ENCODE measurements at regions not wholly inside any gene's neighbourhood (a gene's known extent, or its start where the extent isn't known, plus 50 kb on each side); places are given as distances from the start of the nearest gene placed in this dataset.

GRCh38 chr12:107402041-107403022 lies 283.3 kb upstream of the PWP1 start:
- no peak for TF ChIP-seq EZH2phosphoT487 (IDR thresholded peaks at IDR 0.05; ENCODE audit: borderline replicate concordance, low read depth, low read length)
- TF ChIP-seq, protein P1, sequence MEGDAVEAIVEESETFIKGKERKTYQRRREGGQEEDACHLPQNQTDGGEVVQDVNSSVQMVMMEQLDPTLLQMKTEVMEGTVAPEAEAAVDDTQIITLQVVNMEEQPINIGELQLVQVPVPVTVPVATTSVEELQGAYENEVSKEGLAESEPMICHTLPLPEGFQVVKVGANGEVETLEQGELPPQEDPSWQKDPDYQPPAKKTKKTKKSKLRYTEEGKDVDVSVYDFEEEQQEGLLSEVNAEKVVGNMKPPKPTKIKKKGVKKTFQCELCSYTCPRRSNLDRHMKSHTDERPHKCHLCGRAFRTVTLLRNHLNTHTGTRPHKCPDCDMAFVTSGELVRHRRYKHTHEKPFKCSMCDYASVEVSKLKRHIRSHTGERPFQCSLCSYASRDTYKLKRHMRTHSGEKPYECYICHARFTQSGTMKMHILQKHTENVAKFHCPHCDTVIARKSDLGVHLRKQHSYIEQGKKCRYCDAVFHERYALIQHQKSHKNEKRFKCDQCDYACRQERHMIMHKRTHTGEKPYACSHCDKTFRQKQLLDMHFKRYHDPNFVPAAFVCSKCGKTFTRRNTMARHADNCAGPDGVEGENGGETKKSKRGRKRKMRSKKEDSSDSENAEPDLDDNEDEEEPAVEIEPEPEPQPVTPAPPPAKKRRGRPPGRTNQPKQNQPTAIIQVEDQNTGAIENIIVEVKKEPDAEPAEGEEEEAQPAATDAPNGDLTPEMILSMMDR (conservative IDR thresholded peaks at IDR 0.05; ENCODE audit: low read length) = peak; percentile 76
